SK-N-SH (cell line): ENCODE measurements at regions not wholly inside any gene's neighbourhood (a gene's known extent, or its start where the extent isn't known, plus 50 kb on each side); places are given as distances from the start of the nearest gene placed in this dataset.

ENCODE experiments used
- CTCF ChIA-PET: fragments of 300-600, 350-600 bp; formaldehyde crosslinking; extraction: SDS; loops from one replicate; lab custom pipeline; 2021; lab: Yijun Ruan, JAX
- POLR2A ChIA-PET: fragments of 350-600 bp; sonication (Branson Sonifier 250); formaldehyde crosslinking; extraction: SDS; loops from one replicate; lab custom pipeline; 2020; ENCODE audit warnings: antibody characterized with exemption, inconsistent platforms; lab: Yijun Ruan, JAX
- DNase-seq: peaks from one replicate; pipeline ENCODE4 v3.0.0; 2012
- H2AFZ ChIP-seq: fragments of 200-600 bp; sonication (generic); 2 replicates; pipeline ENCODE4 v1.8.1; 2016; ENCODE audit warnings: antibody characterized with exemption, mild to moderate bottlenecking, low read depth
- H3F3A ChIP-seq: fragments of 200-600 bp; sonication (generic); replicated peaks from 2 replicates; pipeline ENCODE3; 2016; ENCODE audit warnings: antibody characterized with exemption, mild to moderate bottlenecking; ENCODE audit not compliant: insufficient read depth
- H3K27ac ChIP-seq, 2 experiments: fragments of 200-500 bp in 1 of 2; fragments of 200-600 bp in 1 of 2; sonication (Bioruptor generic) in 1 of 2; sonication (generic), shearing (Covaris generic) in 1 of 2; 2 replicates each; pipeline versions ENCODE4 v1.5.1 to v1.6.1; 2014 to 2016; ENCODE audit warnings: low read depth in 2 of 2, inconsistent platforms in 1 of 2, low read length in 1 of 2, mild to moderate bottlenecking in 1 of 2, mixed read lengths in 1 of 2
- H3K27me3 ChIP-seq: fragments of 200-600 bp; sonication (generic), shearing (Covaris generic); 2 replicates; pipeline ENCODE4 v1.6.1; 2016; ENCODE audit warnings: mixed run types; ENCODE audit not compliant: insufficient read depth
- H3K36me3 ChIP-seq, 2 experiments: fragments of 200-500 bp in 1 of 2; fragments of 200-600 bp in 1 of 2; sonication (Bioruptor generic) in 1 of 2; sonication (generic) in 1 of 2; replicated peaks in 1 of 2; 2 replicates each; pipeline versions ENCODE3 to v1.5.1; 2014 to 2016; ENCODE audit warnings: low read length in 1 of 2, mild to moderate bottlenecking in 1 of 2; ENCODE audit not compliant: insufficient read depth in 2 of 2, control insufficient read depth in 1 of 2
- H3K4me1 ChIP-seq, 2 experiments: fragments of 200-500 bp in 1 of 2; fragments of 200-600 bp in 1 of 2; sonication (Bioruptor generic) in 1 of 2; sonication (generic), shearing (Covaris generic) in 1 of 2; 2 replicates each; pipeline versions ENCODE4 v1.5.1 to v1.6.1; 2014 to 2016; ENCODE audit warnings: low read depth in 1 of 2, low read length in 1 of 2, mixed run types in 1 of 2; ENCODE audit not compliant: insufficient read depth in 2 of 2, control insufficient read depth in 1 of 2
- H3K4me2 ChIP-seq: fragments of 200-600 bp; sonication (generic), shearing (Covaris generic); 2 replicates; pipeline ENCODE4 v1.6.1; 2017; ENCODE audit warnings: mixed run types
- H3K4me3 ChIP-seq, 2 experiments: fragments of 200-500 bp in 1 of 2; fragments of 200-600 bp in 1 of 2; sonication (Bioruptor generic) in 1 of 2; sonication (generic), shearing (Covaris generic) in 1 of 2; 2 replicates each; pipeline versions ENCODE4 v1.5.1 to v1.8.1; 2014 to 2016; ENCODE audit warnings: low read depth in 2 of 2, inconsistent platforms in 1 of 2, low read length in 1 of 2, mild to moderate bottlenecking in 1 of 2, mixed read lengths in 1 of 2, moderate library complexity in 1 of 2
- H3K79me2 ChIP-seq: fragments of 200-600 bp; sonication (generic); 2 replicates; pipeline ENCODE4 v1.8.1; 2017; ENCODE audit warnings: mild to moderate bottlenecking; ENCODE audit not compliant: insufficient read depth
- H3K9ac ChIP-seq: fragments of 200-600 bp; sonication (generic); 2 replicates; pipeline ENCODE4 v1.6.1; 2017; ENCODE audit warnings: mixed run types
- H3K9me2 ChIP-seq: fragments of 200-600 bp; sonication (generic); 2 replicates; pipeline ENCODE4 v1.6.1; 2017; ENCODE audit warnings: mixed run types
- H3K9me3 ChIP-seq: fragments of 200-600 bp; sonication (generic); 2 replicates; pipeline ENCODE4 v1.6.1; 2017; ENCODE audit warnings: mixed run types, mild to moderate bottlenecking, moderate library complexity
- H4K20me1 ChIP-seq: fragments of 200-600 bp; sonication (generic); 2 replicates; pipeline ENCODE4 v1.6.1; 2017; ENCODE audit warnings: mild to moderate bottlenecking, mixed run types; ENCODE audit not compliant: insufficient read depth
- CHD2 ChIP-seq: fragments of 150-350 bp; IDR thresholded peaks from 2 replicates; pipeline ENCODE4 v1.6.1; 2018; ENCODE audit warnings: low read length; ENCODE audit not compliant: partially characterized antibody
- EZH2phosphoT487 ChIP-seq: fragments of 200-600 bp; sonication (generic); IDR thresholded peaks from 2 replicates; pipeline ENCODE4 v1.6.1; 2017; ENCODE audit warnings: low read depth, mixed run types, mild to moderate bottlenecking, antibody characterized with exemption, moderate library complexity, borderline replicate concordance
- FOSL2 ChIP-seq: IDR thresholded peaks from 2 replicates; pipeline ENCODE4 v1.4.0; 2012; ENCODE audit warnings: low read depth, mild to moderate bottlenecking, moderate library complexity, borderline replicate concordance
- FOXM1 ChIP-seq: IDR thresholded peaks from 2 replicates; pipeline ENCODE4 v1.4.0; 2012; ENCODE audit warnings: low read depth, mild to moderate bottlenecking
- IRF3 ChIP-seq: fragments of 150-350 bp; IDR thresholded peaks from 2 replicates; pipeline ENCODE4 v1.6.1; 2016; ENCODE audit warnings: mild to moderate bottlenecking, low read depth, low read length
- JUND ChIP-seq: IDR thresholded peaks from 2 replicates; pipeline ENCODE4 v1.4.0; 2012
- MEF2A ChIP-seq: IDR thresholded peaks from 2 replicates; pipeline ENCODE4 v1.4.0; 2012; ENCODE audit warnings: low read depth, borderline replicate concordance
- MXI1 ChIP-seq: IDR thresholded peaks from 2 replicates; pipeline ENCODE4 v1.6.1; 2012; ENCODE audit warnings: mild to moderate bottlenecking, low read depth, low read length, improper control_type of control experiment
- NRF1 ChIP-seq: IDR thresholded peaks from 2 replicates; pipeline ENCODE4 v1.6.1; 2012; ENCODE audit warnings: low read depth, mild to moderate bottlenecking, low read length
- RCOR1 ChIP-seq: fragments of 150-350 bp; IDR thresholded peaks from 2 replicates; pipeline ENCODE4 v1.6.1; 2017; ENCODE audit warnings: antibody characterized with exemption, low read length
- RXRA ChIP-seq: IDR thresholded peaks from 2 replicates; pipeline ENCODE4 v1.4.0; 2012; ENCODE audit warnings: low read depth, mild to moderate bottlenecking, borderline replicate concordance
- SIN3A ChIP-seq: IDR thresholded peaks from 2 replicates; pipeline ENCODE4 v1.6.1; 2012; ENCODE audit warnings: low read depth, mild to moderate bottlenecking, low read length, moderate library complexity, borderline replicate concordance
- SMC3 ChIP-seq: IDR thresholded peaks from 2 replicates; pipeline ENCODE4 v1.6.1; 2012; ENCODE audit warnings: low read depth, low read length, improper control_type of control experiment
- TAF1 ChIP-seq: IDR thresholded peaks from 2 replicates; pipeline ENCODE4 v1.6.1; 2012; ENCODE audit warnings: low read depth, mild to moderate bottlenecking, low read length, moderate library complexity, borderline replicate concordance
- TCF12 ChIP-seq: IDR thresholded peaks from 2 replicates; pipeline ENCODE4 v1.4.0; 2012
- TEAD4 ChIP-seq: IDR thresholded peaks from 2 replicates; pipeline ENCODE4 v1.4.0; 2012; ENCODE audit warnings: mild to moderate bottlenecking, borderline replicate concordance; ENCODE audit not compliant: insufficient read depth
- USF2 ChIP-seq: fragments of 150-350 bp; IDR thresholded peaks from 2 replicates; pipeline ENCODE4 v1.6.1; 2017; ENCODE audit warnings: antibody characterized with exemption, low read length, low read depth, borderline replicate concordance
- YY1 ChIP-seq: IDR thresholded peaks from 2 replicates; pipeline ENCODE4 v1.4.0; 2012; ENCODE audit warnings: low read depth, mild to moderate bottlenecking
- WGBS: methylation state at CpG from one replicate; pipeline ENCODE4 v1.1.6; 2017; ENCODE audit warnings: low lambda C conversion rate; 5-methylcytosine and 5-hydroxymethylcytosine counted together
- TF ChIP-seq, protein P1 (sequence below): IDR thresholded peaks from 2 replicates; pipeline ENCODE4 v1.6.1; 2012; ENCODE audit warnings: mild to moderate bottlenecking, low read depth, low read length, moderate library complexity
- TF ChIP-seq, protein P2 (sequence below): fragments of 200-600 bp; sonication (generic); IDR thresholded peaks from 2 replicates; pipeline ENCODE4 v1.6.1; 2017; ENCODE audit warnings: antibody characterized with exemption, mild to moderate bottlenecking, moderate library complexity

DNA sequence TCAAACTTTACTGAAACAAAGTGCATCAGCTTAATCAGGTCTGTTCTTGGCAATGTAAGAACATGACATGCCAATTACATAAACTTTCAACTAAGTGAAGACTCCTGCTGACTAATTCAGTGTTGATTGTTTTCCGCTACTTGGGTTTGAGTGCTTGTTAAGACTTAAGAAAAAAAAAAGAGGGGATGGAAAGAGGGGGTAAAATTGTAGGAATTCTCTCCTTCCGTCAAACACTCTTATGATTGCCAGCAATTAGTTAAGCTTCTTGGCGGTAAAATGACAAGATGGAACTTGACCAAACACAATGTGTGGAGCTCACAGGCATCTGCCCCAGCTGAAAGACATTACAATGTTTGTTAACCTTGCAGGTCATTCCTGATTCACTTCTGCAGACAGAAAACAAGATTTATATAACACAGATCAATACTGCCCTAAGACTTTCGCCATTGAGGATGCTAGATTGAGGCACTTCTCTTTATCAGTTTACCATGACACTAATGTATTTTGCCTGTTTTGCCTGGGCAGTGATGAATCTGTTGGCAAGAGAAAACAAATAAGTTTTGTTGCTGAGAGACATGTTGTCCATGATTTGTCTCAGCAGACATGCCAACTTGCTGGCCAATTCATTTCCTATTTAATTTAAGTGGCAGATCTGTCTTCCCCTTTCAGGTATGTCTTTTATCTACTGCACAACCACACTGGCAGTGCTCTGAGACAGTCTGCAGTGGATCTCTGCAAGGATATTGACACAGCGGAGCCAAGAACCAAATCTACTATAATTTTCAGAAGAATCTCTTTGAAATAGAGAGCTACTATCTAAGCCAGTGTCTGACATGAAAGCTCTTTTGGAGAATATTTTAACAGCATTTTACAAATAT is 410.0 kb upstream of the KCNH7 start:
- WGBS, result 76% methylated on average over 5 of the region's 5 CpGs
- no peak overlapping the region for H3K9ac ChIP-seq
- TF ChIP-seq TCF12, result no peak
- no peak for TF ChIP-seq TEAD4
- no peak for TF ChIP-seq FOSL2
- TF ChIP-seq, protein P1, sequence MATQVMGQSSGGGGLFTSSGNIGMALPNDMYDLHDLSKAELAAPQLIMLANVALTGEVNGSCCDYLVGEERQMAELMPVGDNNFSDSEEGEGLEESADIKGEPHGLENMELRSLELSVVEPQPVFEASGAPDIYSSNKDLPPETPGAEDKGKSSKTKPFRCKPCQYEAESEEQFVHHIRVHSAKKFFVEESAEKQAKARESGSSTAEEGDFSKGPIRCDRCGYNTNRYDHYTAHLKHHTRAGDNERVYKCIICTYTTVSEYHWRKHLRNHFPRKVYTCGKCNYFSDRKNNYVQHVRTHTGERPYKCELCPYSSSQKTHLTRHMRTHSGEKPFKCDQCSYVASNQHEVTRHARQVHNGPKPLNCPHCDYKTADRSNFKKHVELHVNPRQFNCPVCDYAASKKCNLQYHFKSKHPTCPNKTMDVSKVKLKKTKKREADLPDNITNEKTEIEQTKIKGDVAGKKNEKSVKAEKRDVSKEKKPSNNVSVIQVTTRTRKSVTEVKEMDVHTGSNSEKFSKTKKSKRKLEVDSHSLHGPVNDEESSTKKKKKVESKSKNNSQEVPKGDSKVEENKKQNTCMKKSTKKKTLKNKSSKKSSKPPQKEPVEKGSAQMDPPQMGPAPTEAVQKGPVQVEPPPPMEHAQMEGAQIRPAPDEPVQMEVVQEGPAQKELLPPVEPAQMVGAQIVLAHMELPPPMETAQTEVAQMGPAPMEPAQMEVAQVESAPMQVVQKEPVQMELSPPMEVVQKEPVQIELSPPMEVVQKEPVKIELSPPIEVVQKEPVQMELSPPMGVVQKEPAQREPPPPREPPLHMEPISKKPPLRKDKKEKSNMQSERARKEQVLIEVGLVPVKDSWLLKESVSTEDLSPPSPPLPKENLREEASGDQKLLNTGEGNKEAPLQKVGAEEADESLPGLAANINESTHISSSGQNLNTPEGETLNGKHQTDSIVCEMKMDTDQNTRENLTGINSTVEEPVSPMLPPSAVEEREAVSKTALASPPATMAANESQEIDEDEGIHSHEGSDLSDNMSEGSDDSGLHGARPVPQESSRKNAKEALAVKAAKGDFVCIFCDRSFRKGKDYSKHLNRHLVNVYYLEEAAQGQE, result no peak
- no peak for TF ChIP-seq USF2
- no peak for TF ChIP-seq RCOR1
- no peak for TF ChIP-seq JUND
- TF ChIP-seq MXI1, result no peak
- no peak for TF ChIP-seq SMC3
- no peak for TF ChIP-seq FOXM1
- no peak for TF ChIP-seq RXRA
- no peak for TF ChIP-seq SIN3A
- TF ChIP-seq, all 33 proteins: peak for 0
- no peak overlapping the region for H3K4me3 ChIP-seq
- H3K79me2 ChIP-seq, result no peaks in the 10 kb centered on the region
- CTCF ChIA-PET, result interaction anchor here (0.7 kb wide), 1 partner anchor 171 kb away, joined by 3 read pairs; no protein-coding TSS in a partner anchor
- no peak overlapping the region for H2AFZ ChIP-seq
- H3K27ac ChIP-seq, result no peak overlapping the region
- no peaks in the 10 kb centered on the region for H4K20me1 ChIP-seq
- no peaks in the 10 kb centered on the region for H3K36me3 ChIP-seq
- H3F3A ChIP-seq, result no peaks in the 10 kb centered on the region
- no peaks in the 10 kb centered on the region for H3K27me3 ChIP-seq
- peaks cover 0 to under 1% of the 10 kb centered on the region in 2 experiments; a peak in 1 of 4 replicates for H3K4me1 ChIP-seq
- no peak overlapping the region for H3K4me2 ChIP-seq
- POLR2A ChIA-PET, result no interaction called here
- no peaks in the 10 kb centered on the region for H3K9me2 ChIP-seq
- no peak for DNase-seq
- no peaks in the 10 kb centered on the region for H3K9me3 ChIP-seq

- ChIA-PET CTCF (interaction anchor here (1.1 kb wide), 1 partner anchor 12 kb away, joined by 3 read pairs; no protein-coding TSS in a partner anchor), POLR2A (no interaction called here)
- 33% methylated on average over 2 of the region's 2 CpGs for WGBS
- TF ChIP-seq, protein P2, sequence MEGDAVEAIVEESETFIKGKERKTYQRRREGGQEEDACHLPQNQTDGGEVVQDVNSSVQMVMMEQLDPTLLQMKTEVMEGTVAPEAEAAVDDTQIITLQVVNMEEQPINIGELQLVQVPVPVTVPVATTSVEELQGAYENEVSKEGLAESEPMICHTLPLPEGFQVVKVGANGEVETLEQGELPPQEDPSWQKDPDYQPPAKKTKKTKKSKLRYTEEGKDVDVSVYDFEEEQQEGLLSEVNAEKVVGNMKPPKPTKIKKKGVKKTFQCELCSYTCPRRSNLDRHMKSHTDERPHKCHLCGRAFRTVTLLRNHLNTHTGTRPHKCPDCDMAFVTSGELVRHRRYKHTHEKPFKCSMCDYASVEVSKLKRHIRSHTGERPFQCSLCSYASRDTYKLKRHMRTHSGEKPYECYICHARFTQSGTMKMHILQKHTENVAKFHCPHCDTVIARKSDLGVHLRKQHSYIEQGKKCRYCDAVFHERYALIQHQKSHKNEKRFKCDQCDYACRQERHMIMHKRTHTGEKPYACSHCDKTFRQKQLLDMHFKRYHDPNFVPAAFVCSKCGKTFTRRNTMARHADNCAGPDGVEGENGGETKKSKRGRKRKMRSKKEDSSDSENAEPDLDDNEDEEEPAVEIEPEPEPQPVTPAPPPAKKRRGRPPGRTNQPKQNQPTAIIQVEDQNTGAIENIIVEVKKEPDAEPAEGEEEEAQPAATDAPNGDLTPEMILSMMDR, result no peak
- TF ChIP-seq SIN3A, result no peak
- no peak for TF ChIP-seq YY1
- TF ChIP-seq CHD2, result no peak
- no peak for TF ChIP-seq IRF3
- no peak for TF ChIP-seq TAF1
- no peak for TF ChIP-seq FOSL2
- TF ChIP-seq MEF2A, result no peak
- no peak for TF ChIP-seq NRF1
- TF ChIP-seq EZH2phosphoT487, result no peak
Observed at GRCh38 chr2:163247847-163248220, 409.3 kb upstream of the KCNH7 start.

More at GRCh38 chr2:163247847-163248220, 409.3 kb upstream of the KCNH7 start:
- no peaks in the 10 kb centered on the region for H3K27me3 ChIP-seq
- H4K20me1 ChIP-seq, result no peaks in the 10 kb centered on the region
- no peaks in the 10 kb centered on the region for H3K4me1 ChIP-seq
- H3K9me3 ChIP-seq, result no peaks in the 10 kb centered on the region
- no peak for DNase-seq
- no peak overlapping the region for H3K4me2 ChIP-seq
- no peak overlapping the region for H3K4me3 ChIP-seq
- H3K27ac ChIP-seq, result no peak overlapping the region
- no peaks in the 10 kb centered on the region for H3K9me2 ChIP-seq
- no peaks in the 10 kb centered on the region for H3K36me3 ChIP-seq
- H3K79me2 ChIP-seq, result no peaks in the 10 kb centered on the region
- H3F3A ChIP-seq, result no peaks in the 10 kb centered on the region
- H2AFZ ChIP-seq, result no peak overlapping the region
- H3K9ac ChIP-seq, result no peak overlapping the region
